Fibroblast of skin of left quadriceps (primary cell): ENCODE measurements at regions not wholly inside any gene's neighbourhood (a gene's known extent, or its start where the extent isn't known, plus 50 kb on each side); places are given as distances from the start of the nearest gene placed in this dataset.

Experiments used
- DNase-seq, 2 experiments: peaks; one replicate each; pipeline ENCODE4 v3.0.0-alpha.2; 2013; ENCODE audit warnings: low read depth in 2 of 2

GRCh38 chr4:36003051-36003450 lies 241.3 kb downstream of the ARAP2 start:
- no peak for DNase-seq

GRCh38 chr4:36004204-36004851 lies 240.0 kb downstream of the ARAP2 start:
- no peak for DNase-seq

GRCh38 chr4:36006226-36006625 lies 238.1 kb downstream of the ARAP2 start:
- DNase-seq = peak; percentile 6 to 9

GRCh38 chr4:36010397-36010929 lies 233.9 kb downstream of the ARAP2 start:
- no peak for DNase-seq

GRCh38 chr4:36011381-36011780 lies 232.9 kb downstream of the ARAP2 start:
- DNase-seq = no peak

GRCh38 chr4:36012503-36012902 lies 231.8 kb downstream of the ARAP2 start:
- DNase-seq = no peak

GRCh38 chr4:36013206-36013605 lies 231.1 kb downstream of the ARAP2 start:
- DNase-seq = no peak
